ENCODE measurements at regions not wholly inside any gene's neighbourhood (a gene's known extent, or its start where the extent isn't known, plus 50 kb on each side); places are given as distances from the start of the nearest gene placed in this dataset.

GRCh38 chr14:80315681-80316080 is 104.4 kb upstream of the DIO2 start:
- H3K4me2 ChIP-seq (ENCODE audit: insufficient read depth, low read length), result no peak overlapping the region
- intact Hi-C loops (cut with micrococcal nuclease) (no loop called here), dilution Hi-C loops (cut with MboI; ENCODE audit: extremely low pct_ligation_motif_present, low sequenced_read_pairs) (no loop called here)
- POLR2A ChIA-PET, result no interaction called here
- H3K27me3 ChIP-seq (ENCODE audit: control insufficient read depth in 2 of 2, insufficient read depth in 2 of 2, low read length in 2 of 2), result no peaks in the 10 kb centered on the region
- no peaks in the 10 kb centered on the region for H3K79me2 ChIP-seq (ENCODE audit: control insufficient read depth, insufficient read depth, low read length)
- H4K20me1 ChIP-seq (replicated peaks; ENCODE audit: control insufficient read depth, extremely low read depth, insufficient read depth, low read length), result no peaks in the 10 kb centered on the region
- CTCF ChIA-PET, result no interaction called here
- H3K9me3 ChIP-seq (replicated peaks; ENCODE audit: control insufficient read depth, insufficient read depth, low read length), result no peaks in the 10 kb centered on the region
- no peaks in the 10 kb centered on the region for H3K4me1 ChIP-seq (ENCODE audit: control insufficient read depth, extremely low read depth, insufficient read depth, low read length)
- no peak overlapping the region for H2AFZ ChIP-seq (ENCODE audit: low read depth, low read length)
- no peak for FAIRE-seq
- no peak overlapping the region for H3K4me3 ChIP-seq (replicated peaks in 1 of 3; ENCODE audit: insufficient read depth in 1 of 3, low read depth in 1 of 3, low read length in 3 of 3)
- H3K9ac ChIP-seq (replicated peaks; ENCODE audit: extremely low read depth, insufficient read depth, low read length), result no peak overlapping the region
- no peak overlapping the region for H3K27ac ChIP-seq (ENCODE audit: insufficient read depth, low read depth, low read length)
- H3K9me1 ChIP-seq (replicated peaks; ENCODE audit: control insufficient read depth, extremely low read depth, insufficient read depth, low read length), result no peaks in the 10 kb centered on the region
- DNase-seq (ENCODE audit: low read depth, low spot score), result peak; percentile 36
- BruUV-seq (replicated peaks), result no TSS peak
- TF ChIP-seq MYC (IDR thresholded peaks at IDR 0.05; ENCODE audit: low read depth, low read length) (no peak), JUN (IDR thresholded peaks at IDR 0.05; ENCODE audit: borderline replicate concordance, insufficient read depth, insufficient read length, low read depth) (no peak), CTCF (IDR thresholded peaks at IDR 0.05; ENCODE audit: extremely low read depth in 1 of 2, insufficient read depth in 1 of 2, low read depth in 1 of 2, low read length in 2 of 2) (no peak), POLR2AphosphoS5 (IDR thresholded peaks at IDR 0.05; ENCODE audit: insufficient read depth, low read depth, low read length) (no peak), FOS (IDR thresholded peaks at IDR 0.05; ENCODE audit: borderline replicate concordance, insufficient read depth, low read length) (no peak), GATA2 (IDR thresholded peaks at IDR 0.05; ENCODE audit: insufficient read depth, insufficient read length, low read depth, low read length) (no peak), POLR2A (IDR thresholded peaks at IDR 0.05; ENCODE audit: low read depth, low read length) (no peak), MAX (IDR thresholded peaks at IDR 0.05; ENCODE audit: insufficient read depth, insufficient read length) (no peak), EZH2 (IDR thresholded peaks at IDR 0.05; ENCODE audit: borderline replicate concordance, low read depth, low read length, severe bottlenecking) (no peak)
- H3K36me3 ChIP-seq (ENCODE audit: control insufficient read depth in 2 of 2, extremely low read depth in 1 of 2, insufficient read depth in 2 of 2, low read length in 2 of 2), result no peaks in the 10 kb centered on the region

All from endothelial cell of umbilical vein (primary cell).